ENCODE measurements at regions not wholly inside any gene's neighbourhood (a gene's known extent, or its start where the extent isn't known, plus 50 kb on each side); places are given as distances from the start of the nearest gene placed in this dataset.

DNA sequence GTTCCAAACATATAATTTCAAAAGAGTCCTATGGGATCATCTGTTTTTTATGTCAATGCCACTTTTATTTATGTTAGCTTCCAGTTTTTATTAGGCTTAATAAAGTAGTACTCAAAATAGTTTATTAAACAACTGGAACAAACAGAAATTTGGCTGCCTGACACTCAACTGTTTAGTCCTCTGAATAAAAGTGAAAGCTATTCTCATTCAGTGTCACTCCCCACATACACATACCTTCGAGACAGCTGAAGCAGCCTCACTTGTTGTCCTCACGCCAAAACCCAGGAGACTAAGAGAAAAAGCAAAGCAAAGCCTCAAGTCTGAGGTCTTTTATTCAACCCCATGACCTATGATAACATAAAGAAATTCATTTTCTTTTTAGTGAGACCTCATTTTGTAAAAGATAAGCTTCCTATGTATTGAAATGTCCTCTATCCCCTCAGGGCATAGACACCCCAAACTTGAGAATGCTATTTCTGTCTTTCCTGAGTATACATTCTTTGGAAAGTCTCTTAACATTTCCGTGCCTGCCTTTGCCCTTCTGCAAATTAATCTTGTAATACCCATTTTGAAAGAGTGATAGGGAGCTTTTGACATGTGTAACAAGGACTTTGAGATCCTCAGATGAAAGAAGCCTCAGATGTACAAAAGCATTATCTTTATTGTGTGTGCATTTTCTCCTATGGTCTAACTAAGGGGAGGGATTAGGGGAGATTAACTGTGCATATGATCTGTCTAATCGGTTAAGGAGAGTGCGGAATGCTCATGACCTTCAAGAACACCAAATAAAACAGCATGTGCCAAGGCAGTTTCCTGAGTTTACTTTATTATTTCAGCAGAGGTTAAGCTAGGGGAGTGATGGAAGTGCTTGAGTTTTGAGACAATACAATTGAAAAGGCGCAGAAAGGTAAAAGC, 1523.7 kb upstream of the PIK3C3 start:
- H3K4me3 ChIP-seq (ENCODE audit: low read length), result no peak overlapping the region
- no peaks in the 10 kb centered on the region for H3F3A ChIP-seq (ENCODE audit: control insufficient read depth, insufficient read depth)
- no peaks in the 10 kb centered on the region for H3K36me3 ChIP-seq (ENCODE audit: control insufficient read depth, low read length)
- no peak overlapping the region for H3K4me2 ChIP-seq (ENCODE audit: low read length)
- H3K27me3 ChIP-seq (ENCODE audit: control insufficient read depth, low read length), result no peaks in the 10 kb centered on the region
- H3K9me3 ChIP-seq (ENCODE audit: control insufficient read depth, insufficient read depth, low read length), result no peaks in the 10 kb centered on the region
- H3K4me1 ChIP-seq (ENCODE audit: control insufficient read depth, low read length), result no peaks in the 10 kb centered on the region
- no peak for TF ChIP-seq EZH2phosphoT487 (IDR thresholded peaks at IDR 0.05; ENCODE audit: borderline replicate concordance, low read length)
- H3K79me2 ChIP-seq (ENCODE audit: control insufficient read depth, low read length), result no peaks in the 10 kb centered on the region
- no peaks in the 10 kb centered on the region for H3K9me2 ChIP-seq (replicated peaks; ENCODE audit: control insufficient read depth, low read length)
- H4K20me1 ChIP-seq (ENCODE audit: control insufficient read depth, insufficient read depth, low read depth, low read length), result no peaks in the 10 kb centered on the region
- no peak overlapping the region for H3K27ac ChIP-seq (ENCODE audit: low read depth, low read length)

DNA sequence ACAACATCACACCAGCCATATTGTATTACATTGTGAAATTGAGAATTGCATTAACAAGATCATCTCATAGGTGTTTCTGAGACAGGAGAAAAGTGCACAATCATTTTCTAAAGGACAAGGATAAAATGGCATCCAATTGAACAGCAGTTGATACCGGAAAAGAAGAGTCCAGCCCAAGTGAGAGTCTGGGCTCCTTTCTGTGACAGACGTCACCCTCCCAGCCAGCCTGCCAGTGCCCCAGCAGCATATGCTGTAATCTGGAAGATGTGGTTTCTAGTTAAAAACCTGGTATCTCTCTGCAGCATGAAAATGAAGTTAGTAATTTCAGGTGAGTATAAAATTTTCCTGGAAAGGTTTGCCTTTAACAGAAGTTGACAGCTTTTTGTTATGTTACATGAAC, 1531.7 kb upstream of the PIK3C3 start:
- no peaks in the 10 kb centered on the region for H3K79me2 ChIP-seq (ENCODE audit: control insufficient read depth, low read length)
- H3F3A ChIP-seq (ENCODE audit: control insufficient read depth, insufficient read depth), result no peaks in the 10 kb centered on the region
- H3K9me3 ChIP-seq (ENCODE audit: control insufficient read depth, insufficient read depth, low read length), result peaks cover 4% of the 10 kb centered on the region; the same call in 1 of the 2 replicates
- no peaks in the 10 kb centered on the region for H3K27me3 ChIP-seq (ENCODE audit: control insufficient read depth, low read length)
- H3K4me2 ChIP-seq (ENCODE audit: low read length), result no peak overlapping the region
- no peaks in the 10 kb centered on the region for H3K4me1 ChIP-seq (ENCODE audit: control insufficient read depth, low read length)
- no peaks in the 10 kb centered on the region for H3K9me2 ChIP-seq (replicated peaks; ENCODE audit: control insufficient read depth, low read length)
- H3K36me3 ChIP-seq (ENCODE audit: control insufficient read depth, low read length), result no peaks in the 10 kb centered on the region
- TF ChIP-seq, protein P1, sequence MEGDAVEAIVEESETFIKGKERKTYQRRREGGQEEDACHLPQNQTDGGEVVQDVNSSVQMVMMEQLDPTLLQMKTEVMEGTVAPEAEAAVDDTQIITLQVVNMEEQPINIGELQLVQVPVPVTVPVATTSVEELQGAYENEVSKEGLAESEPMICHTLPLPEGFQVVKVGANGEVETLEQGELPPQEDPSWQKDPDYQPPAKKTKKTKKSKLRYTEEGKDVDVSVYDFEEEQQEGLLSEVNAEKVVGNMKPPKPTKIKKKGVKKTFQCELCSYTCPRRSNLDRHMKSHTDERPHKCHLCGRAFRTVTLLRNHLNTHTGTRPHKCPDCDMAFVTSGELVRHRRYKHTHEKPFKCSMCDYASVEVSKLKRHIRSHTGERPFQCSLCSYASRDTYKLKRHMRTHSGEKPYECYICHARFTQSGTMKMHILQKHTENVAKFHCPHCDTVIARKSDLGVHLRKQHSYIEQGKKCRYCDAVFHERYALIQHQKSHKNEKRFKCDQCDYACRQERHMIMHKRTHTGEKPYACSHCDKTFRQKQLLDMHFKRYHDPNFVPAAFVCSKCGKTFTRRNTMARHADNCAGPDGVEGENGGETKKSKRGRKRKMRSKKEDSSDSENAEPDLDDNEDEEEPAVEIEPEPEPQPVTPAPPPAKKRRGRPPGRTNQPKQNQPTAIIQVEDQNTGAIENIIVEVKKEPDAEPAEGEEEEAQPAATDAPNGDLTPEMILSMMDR (IDR thresholded peaks at IDR 0.05; ENCODE audit: low read depth, low read length, poor library complexity, severe bottlenecking), result no peak
- TF ChIP-seq EZH2phosphoT487 (IDR thresholded peaks at IDR 0.05; ENCODE audit: borderline replicate concordance, low read length), result no peak
- H3K27ac ChIP-seq (ENCODE audit: low read depth, low read length), result no peak overlapping the region
- no peak overlapping the region for H3K4me3 ChIP-seq (ENCODE audit: low read length)
- no peaks in the 10 kb centered on the region for H4K20me1 ChIP-seq (ENCODE audit: control insufficient read depth, insufficient read depth, low read depth, low read length)

DNA sequence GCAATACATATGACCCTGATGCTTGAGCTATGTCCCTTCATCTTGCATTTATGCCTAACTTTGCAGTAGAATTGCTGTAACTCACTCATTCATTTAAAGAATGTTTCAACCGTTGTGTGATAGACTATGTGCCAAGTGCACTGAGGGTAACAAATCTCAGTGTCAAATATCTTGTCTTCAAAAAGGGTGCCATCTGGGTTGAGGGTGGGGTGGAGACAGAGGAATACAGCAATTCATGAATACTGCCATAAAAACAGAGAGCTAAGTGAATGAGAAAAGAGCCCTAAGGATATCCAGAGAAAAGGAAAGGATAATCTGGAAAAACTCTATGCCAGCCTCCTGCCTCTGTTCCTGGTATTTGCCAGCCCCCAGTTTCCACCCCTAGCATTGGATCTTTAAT, 1534.4 kb upstream of the PIK3C3 start:
- H3K4me1 ChIP-seq (ENCODE audit: control insufficient read depth, low read length), result no peaks in the 10 kb centered on the region
- no peaks in the 10 kb centered on the region for H3F3A ChIP-seq (ENCODE audit: control insufficient read depth, insufficient read depth)
- no peak overlapping the region for H3K4me2 ChIP-seq (ENCODE audit: low read length)
- no peaks in the 10 kb centered on the region for H3K9me2 ChIP-seq (replicated peaks; ENCODE audit: control insufficient read depth, low read length)
- TF ChIP-seq EZH2phosphoT487 (IDR thresholded peaks at IDR 0.05; ENCODE audit: borderline replicate concordance, low read length), result no peak
- TF ChIP-seq, protein P1 (IDR thresholded peaks at IDR 0.05; ENCODE audit: low read depth, low read length, poor library complexity, severe bottlenecking), result no peak
- no peak overlapping the region for H3K4me3 ChIP-seq (ENCODE audit: low read length)
- no peaks in the 10 kb centered on the region for H4K20me1 ChIP-seq (ENCODE audit: control insufficient read depth, insufficient read depth, low read depth, low read length)
- no peak overlapping the region for H3K27ac ChIP-seq (ENCODE audit: low read depth, low read length)
- H3K9me3 ChIP-seq (ENCODE audit: control insufficient read depth, insufficient read depth, low read length), result peaks cover 4% of the 10 kb centered on the region; the same call in 1 of the 2 replicates
- no peaks in the 10 kb centered on the region for H3K36me3 ChIP-seq (ENCODE audit: control insufficient read depth, low read length)
- H3K27me3 ChIP-seq (ENCODE audit: control insufficient read depth, low read length), result no peaks in the 10 kb centered on the region
- H3K79me2 ChIP-seq (ENCODE audit: control insufficient read depth, low read length), result no peaks in the 10 kb centered on the region

GRCh38 chr18:40417501-40417900, 1537.5 kb upstream of the PIK3C3 start:
- H3K4me2 ChIP-seq (ENCODE audit: low read length), result no peak overlapping the region
- no peaks in the 10 kb centered on the region for H3K79me2 ChIP-seq (ENCODE audit: control insufficient read depth, low read length)
- H3K27ac ChIP-seq (ENCODE audit: low read depth, low read length), result no peak overlapping the region
- no peaks in the 10 kb centered on the region for H3K4me1 ChIP-seq (ENCODE audit: control insufficient read depth, low read length)
- no peaks in the 10 kb centered on the region for H4K20me1 ChIP-seq (ENCODE audit: control insufficient read depth, insufficient read depth, low read depth, low read length)
- H3K9me2 ChIP-seq (replicated peaks; ENCODE audit: control insufficient read depth, low read length), result no peaks in the 10 kb centered on the region
- H3K36me3 ChIP-seq (ENCODE audit: control insufficient read depth, low read length), result no peaks in the 10 kb centered on the region
- H3K27me3 ChIP-seq (ENCODE audit: control insufficient read depth, low read length), result no peaks in the 10 kb centered on the region
- no peaks in the 10 kb centered on the region for H3F3A ChIP-seq (ENCODE audit: control insufficient read depth, insufficient read depth)
- H3K4me3 ChIP-seq (ENCODE audit: low read length), result no peak overlapping the region
- TF ChIP-seq, protein P1 (IDR thresholded peaks at IDR 0.05; ENCODE audit: low read depth, low read length, poor library complexity, severe bottlenecking), result no peak
- no peak for TF ChIP-seq EZH2phosphoT487 (IDR thresholded peaks at IDR 0.05; ENCODE audit: borderline replicate concordance, low read length)
- H3K9me3 ChIP-seq (ENCODE audit: control insufficient read depth, insufficient read depth, low read length), result peaks cover 4% of the 10 kb centered on the region; the same call in 1 of the 2 replicates

All from DOHH2 (cell line).